HG02870 (cell line): ENCODE measurements at regions not wholly inside any gene's neighbourhood (a gene's known extent, or its start where the extent isn't known, plus 50 kb on each side); places are given as distances from the start of the nearest gene placed in this dataset.
"Not testable (repeated sequence)": the region's sequence is repeated elsewhere in the genome, so short reads cannot be mapped to it uniquely, and the experiment has no call there.

Experiments
- ATAC-seq: cut with Tn5 transposase; IDR thresholded peaks from one replicate; pipeline ENCODE4 v1.9.1; 2021; ENCODE audit warnings: mild to moderate bottlenecking, moderate library complexity; ENCODE audit not compliant: unreplicated experiment

DNA sequence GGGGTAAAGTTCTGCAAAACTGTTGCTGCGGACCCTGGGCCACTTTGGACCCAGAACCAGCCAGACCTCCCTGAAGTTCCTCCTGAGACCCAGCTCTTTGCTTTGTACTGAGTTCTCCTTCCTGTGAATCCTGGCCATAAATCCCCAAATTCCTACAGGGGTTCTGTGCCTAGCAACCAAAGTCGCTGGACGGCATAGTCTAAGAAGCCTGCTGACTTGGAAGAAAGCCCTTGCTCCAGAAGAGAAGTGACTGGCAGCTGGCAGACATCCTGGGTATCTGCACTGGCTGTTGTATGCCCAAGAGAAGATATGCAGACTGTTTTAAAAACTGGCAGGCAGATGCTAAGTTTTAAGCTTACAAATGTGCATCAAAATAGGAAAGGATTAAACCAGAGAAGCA lies 99.9 kb upstream of the SLC24A4 start:
- ATAC-seq, result no peak

DNA sequence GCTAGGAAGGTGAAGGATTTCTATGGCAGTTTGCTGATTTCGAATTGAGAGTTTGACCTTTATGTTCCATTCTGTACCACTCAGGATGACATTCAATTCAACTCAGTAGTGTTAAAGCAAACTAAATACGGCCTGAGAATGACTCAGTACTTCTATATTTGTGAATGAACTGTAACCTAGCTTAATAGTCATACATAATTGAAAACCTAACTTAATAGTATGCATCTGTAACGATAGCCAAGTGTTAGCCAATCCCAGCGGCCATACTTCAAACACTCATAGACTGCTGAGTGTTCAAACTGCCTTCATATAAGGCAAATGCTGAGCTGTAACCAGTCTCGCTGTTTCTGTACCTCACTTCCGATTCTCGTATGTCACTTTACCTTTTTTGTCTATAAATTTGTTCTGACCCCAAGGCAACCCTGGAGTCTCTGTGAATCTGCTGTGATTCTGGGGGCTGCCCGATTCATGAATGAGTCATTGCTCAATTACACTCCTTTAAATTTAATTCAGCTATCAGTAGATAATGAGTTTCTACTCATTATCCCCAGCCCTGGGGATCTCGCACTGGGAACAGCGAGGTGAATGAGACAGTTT lies 98.5 kb upstream of the SLC24A4 start:
- ATAC-seq, result no peak

DNA sequence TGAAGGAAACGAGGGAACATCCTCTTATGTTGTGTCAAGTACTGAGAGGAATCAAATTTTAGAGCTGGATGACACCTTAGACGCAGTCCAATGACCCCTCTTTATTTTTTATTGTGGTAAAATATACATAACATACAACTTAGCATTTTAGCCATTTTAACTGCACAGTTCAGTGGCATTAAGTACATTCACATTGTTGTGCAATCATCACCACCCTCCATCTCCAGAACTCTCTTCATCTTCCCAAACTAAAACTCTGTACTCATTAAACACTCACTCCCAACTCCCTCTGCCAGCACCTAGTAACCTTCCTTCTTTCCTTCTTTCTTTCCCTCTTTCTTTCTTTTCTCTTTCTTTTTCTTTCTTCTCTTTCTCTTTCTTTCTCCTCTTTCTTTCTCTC lies 97.2 kb upstream of the SLC24A4 start:
- no peak for ATAC-seq

DNA sequence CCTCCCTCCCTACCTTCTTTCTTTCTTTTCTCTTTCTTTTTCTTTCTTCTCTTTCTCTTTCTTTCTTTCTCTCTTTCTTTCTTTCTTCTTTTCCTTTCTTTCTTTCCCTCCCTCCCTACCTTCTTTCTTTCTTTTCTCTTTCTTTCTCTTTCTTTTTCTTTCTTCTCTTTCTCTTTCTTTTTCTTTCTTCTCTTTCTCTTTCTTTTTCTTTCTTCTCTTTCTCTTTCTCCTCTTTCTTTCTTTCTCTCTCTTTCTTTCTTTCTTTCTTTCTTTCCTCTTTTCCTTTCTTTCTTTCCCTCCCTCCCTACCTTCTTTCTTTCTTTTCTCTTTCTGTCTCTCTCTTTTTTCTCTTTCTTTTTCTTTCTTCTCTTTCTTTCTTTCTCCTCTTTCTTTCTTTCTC lies 96.8 kb upstream of the SLC24A4 start:
- ATAC-seq, result not testable (repeated sequence)

DNA sequence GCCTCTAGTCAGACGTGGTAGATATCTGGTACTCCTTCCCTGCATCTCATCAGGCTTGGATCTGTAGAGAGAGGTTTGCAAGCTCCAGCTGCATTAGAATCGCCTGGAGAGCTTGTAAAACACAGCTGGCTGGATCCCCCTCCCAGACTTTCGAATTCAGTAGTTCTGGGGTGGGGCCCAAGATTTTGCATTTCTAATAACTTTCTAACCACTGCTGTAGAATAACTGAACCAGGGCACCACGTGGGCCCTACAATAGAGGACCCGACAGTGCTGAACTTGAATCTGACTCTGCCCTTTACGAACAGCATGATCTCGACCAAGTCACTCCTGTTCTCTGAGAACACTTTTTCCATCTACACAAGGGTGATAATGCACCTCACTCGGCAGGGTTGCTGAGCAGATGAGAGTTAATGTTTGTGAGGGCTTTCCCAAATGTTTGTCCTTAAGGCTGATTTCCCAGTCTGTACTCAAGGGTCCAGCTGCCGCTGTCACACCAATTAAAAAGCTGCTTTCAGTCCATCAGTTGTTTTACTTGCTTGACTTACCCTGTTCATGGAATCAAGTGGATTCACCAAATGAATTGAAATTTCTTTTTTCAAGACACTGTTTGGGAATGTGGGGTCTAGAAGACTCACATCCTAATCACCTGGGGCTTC lies 86.6 kb upstream of the SLC24A4 start:
- ATAC-seq, result no peak

DNA sequence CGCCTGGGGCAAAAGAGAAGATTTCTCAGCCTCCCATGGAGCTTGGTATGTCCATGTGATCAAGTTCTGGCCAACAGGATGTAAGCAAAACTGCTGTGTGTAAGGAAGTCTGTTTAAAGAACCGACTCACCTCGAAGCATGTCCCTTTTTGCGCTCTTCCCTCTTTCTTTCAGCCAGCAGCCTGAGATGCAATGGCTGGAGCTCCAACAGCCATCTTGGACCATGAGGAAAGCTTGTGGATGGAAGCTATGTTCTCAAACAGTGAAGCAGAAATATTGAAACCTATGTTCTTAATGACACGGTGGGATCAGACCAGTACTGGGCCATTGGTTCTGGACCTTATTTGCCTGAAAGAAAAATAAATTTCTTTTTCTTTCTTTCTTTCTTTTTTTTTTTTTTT lies 82.3 kb upstream of the SLC24A4 start:
- no peak for ATAC-seq

DNA sequence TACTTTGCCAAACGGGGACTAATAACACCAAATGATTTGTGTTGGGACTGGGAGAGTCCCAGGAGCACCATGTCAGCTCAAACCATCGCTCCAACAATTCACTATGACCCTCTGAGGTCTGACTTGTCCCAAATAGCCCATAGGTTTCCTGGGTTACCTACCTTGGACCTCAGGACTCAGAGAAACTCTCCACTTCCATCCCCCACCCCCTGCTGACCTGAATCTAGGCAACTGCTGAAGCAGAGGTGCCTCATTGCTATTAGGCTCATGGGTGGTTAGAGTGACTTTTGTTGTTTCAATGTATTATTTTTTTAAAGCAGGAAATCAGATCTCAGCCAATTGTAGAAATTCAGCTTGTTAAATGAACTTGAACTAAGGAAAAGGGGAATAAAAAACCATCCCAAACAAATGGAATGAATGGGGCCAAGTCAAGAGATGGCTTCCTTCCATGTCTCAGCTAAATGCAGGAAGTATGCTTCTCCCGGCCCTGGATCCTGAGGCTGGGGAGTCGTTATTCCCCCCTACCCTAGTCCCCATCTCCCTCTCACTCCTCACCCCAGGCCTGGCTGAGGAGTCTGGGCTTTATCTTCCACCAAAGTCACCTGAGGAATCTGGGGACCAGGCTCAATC lies 80.9 kb upstream of the SLC24A4 start:
- ATAC-seq, result no peak

DNA sequence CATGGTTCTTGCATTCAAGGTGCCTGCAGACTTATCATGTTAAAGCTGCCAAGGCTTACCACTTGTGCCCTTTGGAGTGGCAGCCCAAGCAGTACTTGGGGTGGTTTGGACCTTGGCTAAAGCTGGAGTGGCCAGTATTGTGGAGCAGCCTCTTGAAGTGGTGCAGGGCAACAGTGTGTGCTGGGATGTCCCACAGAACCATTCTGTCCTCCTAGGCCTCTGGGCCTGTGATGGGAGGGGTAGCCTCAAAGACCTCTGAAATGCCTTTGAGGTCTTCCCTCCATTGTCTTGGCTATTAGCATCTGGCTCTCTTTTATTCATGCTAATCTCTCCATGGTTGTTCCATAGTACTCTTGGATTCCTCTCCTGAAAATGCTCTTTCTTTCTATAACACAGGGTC lies 78.2 kb upstream of the SLC24A4 start:
- no peak for ATAC-seq

DNA sequence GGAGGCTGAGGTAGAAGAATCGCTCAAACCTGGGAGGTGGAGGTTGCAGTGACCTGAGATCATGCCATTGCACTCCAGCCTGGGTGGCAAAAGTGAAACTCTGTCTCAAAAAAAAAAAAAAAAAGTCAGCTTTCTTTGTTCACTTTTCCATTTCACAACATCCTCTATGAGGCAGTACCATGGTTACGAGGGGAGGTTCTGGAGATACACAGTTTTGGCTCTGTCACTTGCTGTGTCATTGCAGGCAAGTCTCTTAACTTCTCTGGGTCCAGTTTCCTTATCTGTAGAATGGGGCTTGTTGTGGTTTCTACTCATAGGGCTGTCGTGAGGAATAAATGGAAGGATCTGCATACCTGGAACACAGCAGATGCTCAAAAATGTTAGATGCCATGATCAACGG lies 75.6 kb upstream of the SLC24A4 start:
- ATAC-seq, result no peak

DNA sequence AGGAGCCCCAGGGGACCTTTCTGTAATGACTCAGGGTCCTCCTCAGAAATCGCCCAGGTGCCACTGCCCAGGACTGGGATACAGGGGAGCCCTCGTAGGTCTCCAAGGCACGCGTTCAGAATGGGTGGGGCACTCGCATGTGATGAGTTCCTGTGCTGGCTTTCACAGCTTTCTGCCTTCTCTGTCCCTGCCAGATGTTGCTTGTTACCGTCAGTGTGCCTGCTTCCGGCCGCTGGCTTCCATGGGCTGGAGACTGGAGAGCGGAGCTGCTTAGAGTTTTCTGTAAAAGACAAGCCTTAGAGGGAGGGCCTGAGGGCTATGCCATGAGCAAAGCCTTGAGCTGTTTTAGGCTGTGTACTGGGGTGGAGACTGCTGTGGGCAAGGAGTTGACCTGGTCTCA lies 75.0 kb upstream of the SLC24A4 start:
- ATAC-seq, result no peak

DNA sequence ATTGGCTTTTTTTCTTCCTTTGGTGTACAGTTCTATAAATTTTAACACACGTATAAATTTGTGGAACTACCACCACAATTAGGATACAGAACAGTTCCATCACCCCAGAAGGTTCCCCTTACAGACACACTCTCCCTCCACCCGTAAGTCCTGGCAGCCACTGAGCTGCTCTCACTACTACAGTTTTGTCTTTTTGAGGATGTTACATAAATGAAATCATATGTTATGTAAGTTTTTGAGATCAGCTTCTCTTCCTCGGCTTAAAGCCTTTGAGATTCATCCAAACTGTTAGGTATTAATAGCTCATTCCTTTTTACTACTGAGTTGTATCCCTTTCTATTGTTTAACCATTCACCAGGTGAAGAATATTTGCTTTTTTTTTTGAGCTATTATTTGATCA lies 74.3 kb upstream of the SLC24A4 start:
- no peak for ATAC-seq

DNA sequence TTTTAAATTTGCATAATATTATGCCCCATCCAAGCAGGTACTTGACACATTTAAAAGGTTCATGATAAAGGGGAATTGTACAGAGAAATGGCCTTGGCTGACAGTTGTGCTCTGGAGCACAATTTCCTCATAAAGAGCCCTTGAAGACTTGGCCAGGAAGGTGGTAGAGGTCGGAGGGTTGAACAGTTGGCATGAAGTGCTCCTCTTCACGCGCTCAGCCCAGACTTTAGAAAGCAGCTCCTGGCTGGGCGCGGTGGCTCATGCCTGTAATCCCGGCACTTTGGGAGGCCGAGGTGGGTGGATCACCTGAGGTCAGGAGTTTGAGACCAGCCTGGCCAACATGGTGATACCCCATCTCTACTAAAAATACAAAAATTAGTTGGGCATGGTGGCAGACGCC lies 72.6 kb upstream of the SLC24A4 start:
- not testable (repeated sequence) for ATAC-seq

DNA sequence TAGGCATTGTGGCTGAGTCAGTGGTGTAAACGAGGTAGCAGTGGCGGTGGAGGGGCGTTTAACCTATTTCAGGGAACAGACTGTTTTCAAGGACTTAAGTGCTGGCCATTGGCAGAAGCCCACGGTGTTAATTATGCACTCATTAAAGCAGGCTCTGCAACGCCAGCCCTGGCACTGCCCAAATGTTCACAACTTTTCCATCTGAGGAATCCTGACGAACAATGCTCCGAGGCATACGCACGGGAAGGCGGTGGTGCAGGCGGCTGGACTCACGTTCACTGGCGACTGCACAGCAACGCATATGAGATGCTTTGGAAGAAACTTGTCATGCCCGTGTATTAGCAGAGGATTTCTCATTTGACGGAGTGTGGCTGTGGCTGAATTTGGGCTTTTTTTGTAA lies 70.6 kb upstream of the SLC24A4 start:
- no peak for ATAC-seq

DNA sequence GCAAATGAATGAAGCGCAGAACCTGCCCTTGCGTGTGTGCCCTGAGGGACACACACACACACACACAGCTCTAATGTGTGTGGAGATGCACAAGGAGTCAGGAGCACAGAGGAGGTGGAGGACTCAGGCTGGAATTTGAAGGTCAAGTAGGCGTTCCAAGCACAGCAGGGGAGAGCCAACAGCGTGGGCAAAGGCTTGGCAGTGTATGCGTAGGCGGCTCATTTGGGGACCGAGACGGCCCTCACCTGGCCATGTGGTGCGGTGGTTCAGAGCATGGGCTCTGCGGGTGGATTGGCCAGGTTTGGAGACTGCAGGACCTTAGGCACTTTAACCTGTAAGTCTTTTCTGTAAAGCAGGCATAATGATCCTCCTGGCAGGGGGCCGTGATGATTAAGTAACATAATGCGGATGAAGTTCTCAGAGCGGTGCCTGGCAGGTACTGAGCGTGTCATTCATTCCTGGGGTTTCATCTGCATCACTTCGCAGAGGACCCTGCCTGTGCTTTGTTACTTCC lies 69.5 kb upstream of the SLC24A4 start:
- no peak for ATAC-seq

DNA sequence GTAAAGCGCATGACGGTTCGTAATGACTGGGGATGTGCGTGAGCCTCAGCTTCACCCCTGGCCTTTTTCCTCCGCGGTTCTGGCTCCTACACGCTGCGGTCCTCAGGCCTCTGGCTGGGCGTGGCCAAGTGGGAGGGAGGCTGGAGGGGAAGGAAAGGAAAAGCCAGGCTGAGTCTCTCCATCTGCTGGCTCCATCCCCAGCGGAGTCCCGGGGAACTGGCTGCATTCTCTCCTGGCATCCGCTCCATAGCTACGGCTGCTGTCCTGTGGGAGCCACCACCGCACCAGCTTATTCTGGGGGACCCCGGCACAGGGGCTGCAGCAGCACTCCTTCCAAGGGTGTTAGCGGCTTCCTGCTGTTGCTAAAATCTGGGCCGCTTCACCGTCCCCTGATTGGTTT lies 68.2 kb upstream of the SLC24A4 start:
- ATAC-seq, result no peak

DNA sequence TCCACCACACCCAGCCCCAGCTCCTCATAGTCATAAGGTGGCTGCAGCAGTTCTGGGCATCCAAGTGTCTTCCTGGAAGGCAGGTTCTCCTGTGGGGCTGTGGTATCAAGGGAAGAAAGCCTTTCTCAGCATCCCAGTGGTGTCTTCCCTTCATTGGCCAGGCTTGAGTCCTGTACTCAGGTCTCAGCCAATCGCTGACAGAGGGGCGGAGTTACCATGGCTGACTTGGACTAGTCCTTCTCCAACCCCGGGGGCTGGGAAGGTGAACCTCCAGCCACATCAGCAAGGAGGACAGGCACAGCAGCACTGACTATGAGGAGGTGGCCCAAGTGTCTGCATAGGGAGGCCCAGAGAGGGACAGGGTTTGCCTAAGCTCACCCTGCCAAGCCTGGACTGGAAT lies 64.0 kb upstream of the SLC24A4 start:
- no peak for ATAC-seq

DNA sequence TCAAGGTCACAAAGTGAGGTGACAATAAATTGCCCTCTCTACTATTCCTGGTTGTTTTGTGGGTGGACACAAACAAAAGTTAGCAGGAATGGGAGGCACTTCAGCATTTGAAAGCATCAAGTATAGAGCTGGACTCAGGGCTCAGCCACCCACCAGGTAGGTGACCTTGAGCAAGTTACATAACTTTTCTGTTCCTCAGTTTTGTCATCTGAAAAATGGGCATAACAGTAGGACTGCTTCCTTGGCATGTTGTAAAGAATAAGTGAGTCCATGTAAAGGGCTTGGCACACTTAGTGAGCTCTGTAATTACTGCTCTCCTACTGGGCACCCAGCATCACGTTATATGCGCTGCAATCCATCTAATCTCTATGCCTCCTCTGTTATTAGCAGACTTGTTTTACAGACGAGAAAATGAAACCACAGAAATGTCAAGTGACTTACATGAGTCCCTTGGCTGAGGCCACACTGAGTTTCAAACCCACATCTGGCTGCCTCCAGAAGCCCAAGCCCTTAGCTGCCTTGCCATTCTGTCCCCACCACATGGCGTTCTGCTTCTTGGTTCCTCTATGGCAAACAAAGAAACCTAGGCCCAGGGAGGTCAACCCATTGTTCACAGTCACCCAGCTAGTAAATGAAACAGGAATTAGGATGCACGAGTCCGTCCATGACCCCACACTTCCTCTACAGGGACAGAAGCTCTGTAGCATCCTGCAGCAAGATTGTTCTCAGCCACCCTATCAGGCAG lies 63.2 kb upstream of the SLC24A4 start:
- peak; percentile 71 for ATAC-seq

DNA sequence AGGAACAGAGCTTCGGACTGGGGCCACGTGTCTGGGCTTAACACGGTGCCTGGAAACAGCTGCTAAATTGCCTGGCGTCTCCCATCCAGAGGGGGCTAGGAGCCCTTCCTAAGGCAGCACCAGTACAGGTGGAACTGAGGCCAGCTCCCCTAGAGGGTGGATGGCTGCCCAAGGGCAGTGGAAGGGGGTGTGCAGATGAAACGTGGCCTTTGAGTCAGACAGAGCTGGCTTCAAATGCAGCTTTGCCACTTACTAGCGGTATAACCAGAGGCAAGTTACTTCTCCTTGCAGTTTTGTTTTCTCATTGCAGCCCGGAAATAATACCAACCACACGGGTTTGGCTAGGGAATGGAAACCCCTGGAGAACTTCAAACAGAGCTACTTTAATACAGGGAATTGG lies 59.3 kb upstream of the SLC24A4 start:
- ATAC-seq, result no peak

DNA sequence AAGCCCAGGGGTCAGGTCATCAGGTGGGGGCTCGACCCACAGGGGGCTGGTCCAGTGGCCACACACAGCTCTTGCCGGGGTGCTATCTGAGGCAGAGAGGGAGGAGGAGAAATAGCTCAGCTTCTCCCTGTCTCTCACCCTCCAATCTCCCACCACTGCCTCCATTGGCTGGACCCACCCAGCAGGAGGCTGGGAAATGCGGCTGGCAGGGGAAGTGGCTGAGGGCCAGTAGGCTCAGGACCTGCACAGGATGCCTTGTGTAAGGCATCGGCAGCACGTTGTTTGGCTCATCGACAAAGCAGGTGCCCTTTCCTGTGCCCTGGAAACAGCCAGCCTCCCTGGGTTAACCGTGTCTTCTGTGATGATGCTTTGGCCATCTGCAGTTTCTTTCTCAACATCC lies 58.8 kb upstream of the SLC24A4 start:
- ATAC-seq, result no peak

DNA sequence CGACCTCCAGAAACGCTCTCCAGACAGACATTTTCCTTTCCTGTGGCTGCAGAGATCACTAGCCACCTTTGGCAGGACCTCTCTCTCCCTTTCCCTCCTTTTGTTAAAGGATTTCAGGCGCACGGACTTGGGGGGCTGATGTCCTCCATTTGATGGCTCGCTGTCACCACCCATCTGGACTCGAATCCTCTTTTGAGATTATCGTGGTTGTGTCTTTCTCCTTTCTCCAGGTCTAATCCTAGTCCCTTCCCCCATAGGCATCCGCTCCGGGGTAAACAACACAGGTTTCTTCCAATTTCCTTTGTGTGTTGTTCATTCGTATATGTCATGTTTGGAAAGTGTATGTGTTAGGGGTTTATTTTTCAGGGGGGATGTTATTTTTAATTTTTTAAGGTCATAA lies 56.7 kb upstream of the SLC24A4 start:
- ATAC-seq, result no peak
